ENCODE measurements at regions not wholly inside any gene's neighbourhood (a gene's known extent, or its start where the extent isn't known, plus 50 kb on each side); places are given as distances from the start of the nearest gene placed in this dataset.

DNA sequence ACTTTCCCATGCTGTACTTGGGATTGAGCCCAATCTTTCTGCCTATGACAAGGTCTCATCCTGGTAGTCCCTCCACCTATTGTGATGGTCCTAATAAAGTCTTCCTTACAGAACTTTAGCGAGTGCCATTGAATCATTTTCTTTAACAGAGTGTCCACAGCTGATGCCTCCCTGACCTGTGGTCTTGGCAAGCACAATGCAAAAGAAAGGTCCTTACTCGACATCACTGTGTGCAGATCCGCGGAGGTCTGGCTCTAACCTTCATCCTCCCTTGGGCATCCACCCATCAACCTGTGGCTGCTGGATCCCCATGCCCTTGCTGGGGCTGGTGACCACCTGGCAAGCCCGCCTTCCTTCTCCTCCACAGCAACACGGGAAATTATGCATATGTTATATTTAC, 1203.9 kb downstream of the TBC1D22A start:
- WGBS (ENCODE audit: low lambda C conversion rate) = 4% methylated on average over 6 of the region's 6 CpGs
- Histone ChIP-seq H2AFZ (ENCODE audit: low read length) (no peak overlapping the region), H3K4me2 (ENCODE audit: low read depth, low read length) (no peak overlapping the region), H3K4me1 (ENCODE audit: insufficient read depth, low read length) (no peaks in the 10 kb centered on the region), H4K20me1 (ENCODE audit: insufficient read depth, low read length) (no peaks in the 10 kb centered on the region), H3K79me2 (ENCODE audit: insufficient read depth, low read length) (no peaks in the 10 kb centered on the region), H3K9ac (ENCODE audit: insufficient read depth, low read depth, low read length) (no peak overlapping the region), H3K27ac (ENCODE audit: extremely low read length, insufficient read depth, low read length) (no peak overlapping the region), H3K27me3 (ENCODE audit: control insufficient read depth in 1 of 2, insufficient read depth in 2 of 2, low read length in 2 of 2) (peaks cover 0 to 3% of the 10 kb centered on the region in 2 experiments; a peak in 3 of 5 replicates), H3K4me3 (replicated peaks in 1 of 3; ENCODE audit: insufficient read depth in 1 of 3, low read depth in 2 of 3, low read length in 3 of 3) (no peak overlapping the region), H3K36me3 (replicated peaks in 1 of 2; ENCODE audit: control insufficient read depth in 1 of 2, insufficient read depth in 2 of 2, low read length in 2 of 2) (no peaks in the 10 kb centered on the region), H3K9me3 (ENCODE audit: low read length) (no peaks in the 10 kb centered on the region)
- intact Hi-C loops (cut with micrococcal nuclease; ENCODE audit: unreplicated experiment) = no loop called here
- DNase-seq (ENCODE audit: low spot score) (no peak), ATAC-seq (no peak), FAIRE-seq (no peak)
- in situ Hi-C loops (cut with HindIII; ENCODE audit: extremely low pct_ligation_motif_present, low pct_unique_long_range_greater_than_20kb) = no loop called here
- BruUV-seq (replicated peaks) = no TSS peak
- CTCF ChIA-PET (ENCODE audit: low intra/inter-chr PET ratio, low total read pairs) = no interaction called here
- POLR2A ChIA-PET = no interaction called here
- no peak for TF ChIP-seq ZSCAN21 (CRISPR knock-in tag; IDR thresholded peaks at IDR 0.05; ENCODE audit: borderline replicate concordance)
- TF ChIP-seq ZNF558 (CRISPR knock-in tag; IDR thresholded peaks at IDR 0.05; ENCODE audit: borderline replicate concordance) = no peak
- TF ChIP-seq, protein P1, sequence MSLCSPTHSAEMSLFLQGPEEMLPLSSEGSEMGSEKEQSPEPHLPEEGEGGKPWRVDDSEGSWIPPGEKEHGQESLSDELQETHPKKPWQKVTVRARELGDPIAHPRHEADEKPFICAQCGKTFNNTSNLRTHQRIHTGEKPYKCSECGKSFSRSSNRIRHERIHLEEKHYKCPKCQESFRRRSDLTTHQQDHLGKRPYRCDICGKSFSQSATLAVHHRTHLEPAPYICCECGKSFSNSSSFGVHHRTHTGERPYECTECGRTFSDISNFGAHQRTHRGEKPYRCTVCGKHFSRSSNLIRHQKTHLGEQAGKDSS (CRISPR knock-in tag; IDR thresholded peaks at IDR 0.05; ENCODE audit: borderline replicate concordance, low read depth) = no peak
- no peak for TF ChIP-seq ZNF878 (CRISPR knock-in tag; IDR thresholded peaks at IDR 0.05)
- TF ChIP-seq NKX3-1 (CRISPR knock-in tag; IDR thresholded peaks at IDR 0.05) = no peak
- no peak for TF ChIP-seq ZNF326 (CRISPR knock-in tag; IDR thresholded peaks at IDR 0.05; ENCODE audit: borderline replicate concordance)
- no peak for TF ChIP-seq ZNF781 (CRISPR knock-in tag; IDR thresholded peaks at IDR 0.05; ENCODE audit: borderline replicate concordance, not compliant biosample characterization)

DNA sequence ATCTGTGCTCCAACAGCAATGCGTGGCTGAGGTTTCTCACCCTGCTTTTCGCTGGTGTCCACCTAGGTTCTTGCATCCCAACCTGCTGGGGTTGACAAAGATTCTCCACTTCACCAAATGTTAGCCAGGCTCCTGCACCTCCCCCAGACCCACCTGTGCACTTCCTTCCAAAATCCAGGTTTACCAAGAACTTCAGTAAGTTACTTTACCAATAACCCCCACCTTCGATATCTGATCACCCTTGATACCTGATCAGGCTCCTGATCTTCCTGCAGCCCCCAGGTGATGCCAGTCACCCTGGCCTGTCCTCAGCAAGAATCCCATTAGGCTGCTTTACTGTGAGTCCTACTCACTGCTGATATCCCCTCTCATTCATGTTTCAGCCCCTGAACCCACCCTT, 1203.4 kb downstream of the TBC1D22A start:
- H3K4me3 ChIP-seq (replicated peaks in 1 of 3; ENCODE audit: insufficient read depth in 1 of 3, low read depth in 2 of 3, low read length in 3 of 3) = no peak overlapping the region
- H3K27me3 ChIP-seq (ENCODE audit: control insufficient read depth in 1 of 2, insufficient read depth in 2 of 2, low read length in 2 of 2) = peaks cover 0 to 3% of the 10 kb centered on the region in 2 experiments; a peak in 3 of 5 replicates
- no TSS peak for BruUV-seq (replicated peaks)
- intact Hi-C loops (cut with micrococcal nuclease; ENCODE audit: unreplicated experiment) = no loop called here
- no peak for ATAC-seq
- FAIRE-seq = no peak
- WGBS (ENCODE audit: low lambda C conversion rate) = 6% methylated on average over 3 of the region's 3 CpGs
- H4K20me1 ChIP-seq (ENCODE audit: insufficient read depth, low read length) = no peaks in the 10 kb centered on the region
- no peaks in the 10 kb centered on the region for H3K4me1 ChIP-seq (ENCODE audit: insufficient read depth, low read length)
- no peak overlapping the region for H3K4me2 ChIP-seq (ENCODE audit: low read depth, low read length)
- no peak overlapping the region for H2AFZ ChIP-seq (ENCODE audit: low read length)
- H3K9ac ChIP-seq (ENCODE audit: insufficient read depth, low read depth, low read length) = no peak overlapping the region
- no peaks in the 10 kb centered on the region for H3K36me3 ChIP-seq (replicated peaks in 1 of 2; ENCODE audit: control insufficient read depth in 1 of 2, insufficient read depth in 2 of 2, low read length in 2 of 2)
- no peaks in the 10 kb centered on the region for H3K9me3 ChIP-seq (ENCODE audit: low read length)
- ChIA-PET POLR2A (no interaction called here), CTCF (ENCODE audit: low intra/inter-chr PET ratio, low total read pairs) (no interaction called here)
- DNase-seq (ENCODE audit: low spot score) = no peak
- no peak overlapping the region for H3K27ac ChIP-seq (ENCODE audit: extremely low read length, insufficient read depth, low read length)
- in situ Hi-C loops (cut with HindIII; ENCODE audit: extremely low pct_ligation_motif_present, low pct_unique_long_range_greater_than_20kb) = no loop called here
- no peaks in the 10 kb centered on the region for H3K79me2 ChIP-seq (ENCODE audit: insufficient read depth, low read length)
- TF ChIP-seq ZKSCAN8 (CRISPR knock-in tag; IDR thresholded peaks at IDR 0.05; ENCODE audit: borderline replicate concordance) = no peak
- TF ChIP-seq TP53 (CRISPR knock-in tag; conservative IDR thresholded peaks at IDR 0.05) = no peak
- TF ChIP-seq, protein P2, sequence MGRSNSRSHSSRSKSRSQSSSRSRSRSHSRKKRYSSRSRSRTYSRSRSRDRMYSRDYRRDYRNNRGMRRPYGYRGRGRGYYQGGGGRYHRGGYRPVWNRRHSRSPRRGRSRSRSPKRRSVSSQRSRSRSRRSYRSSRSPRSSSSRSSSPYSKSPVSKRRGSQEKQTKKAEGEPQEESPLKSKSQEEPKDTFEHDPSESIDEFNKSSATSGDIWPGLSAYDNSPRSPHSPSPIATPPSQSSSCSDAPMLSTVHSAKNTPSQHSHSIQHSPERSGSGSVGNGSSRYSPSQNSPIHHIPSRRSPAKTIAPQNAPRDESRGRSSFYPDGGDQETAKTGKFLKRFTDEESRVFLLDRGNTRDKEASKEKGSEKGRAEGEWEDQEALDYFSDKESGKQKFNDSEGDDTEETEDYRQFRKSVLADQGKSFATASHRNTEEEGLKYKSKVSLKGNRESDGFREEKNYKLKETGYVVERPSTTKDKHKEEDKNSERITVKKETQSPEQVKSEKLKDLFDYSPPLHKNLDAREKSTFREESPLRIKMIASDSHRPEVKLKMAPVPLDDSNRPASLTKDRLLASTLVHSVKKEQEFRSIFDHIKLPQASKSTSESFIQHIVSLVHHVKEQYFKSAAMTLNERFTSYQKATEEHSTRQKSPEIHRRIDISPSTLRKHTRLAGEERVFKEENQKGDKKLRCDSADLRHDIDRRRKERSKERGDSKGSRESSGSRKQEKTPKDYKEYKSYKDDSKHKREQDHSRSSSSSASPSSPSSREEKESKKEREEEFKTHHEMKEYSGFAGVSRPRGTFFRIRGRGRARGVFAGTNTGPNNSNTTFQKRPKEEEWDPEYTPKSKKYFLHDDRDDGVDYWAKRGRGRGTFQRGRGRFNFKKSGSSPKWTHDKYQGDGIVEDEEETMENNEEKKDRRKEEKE (IDR thresholded peaks at IDR 0.05) = no peak
- TF ChIP-seq ZNF629 (CRISPR knock-in tag; conservative IDR thresholded peaks at IDR 0.05) = no peak
- no peak for TF ChIP-seq ZNF674 (CRISPR knock-in tag; IDR thresholded peaks at IDR 0.05; ENCODE audit: low read depth)
- no peak for TF ChIP-seq ZNF143 (CRISPR knock-in tag; IDR thresholded peaks at IDR 0.05)

Measured in HepG2 (cell line).